IPS-20b (cell line): ENCODE measurements at regions not wholly inside any gene's neighbourhood (a gene's known extent, or its start where the extent isn't known, plus 50 kb on each side); places are given as distances from the start of the nearest gene placed in this dataset.

Experiments used
- H3K27ac ChIP-seq: one replicate; pipeline ENCODE4 v1.5.1; 2013; ENCODE audit warnings: low read length
- H3K27me3 ChIP-seq: 2 replicates; pipeline ENCODE4 v1.6.1; 2013; ENCODE audit warnings: mild to moderate bottlenecking, low read length, inconsistent platforms; ENCODE audit not compliant: insufficient read depth
- H3K36me3 ChIP-seq: 2 replicates; pipeline ENCODE4 v1.6.1; 2013; ENCODE audit warnings: low read depth, mild to moderate bottlenecking, inconsistent platforms, low read length, moderate library complexity; ENCODE audit not compliant: insufficient read depth
- H3K4me1 ChIP-seq: 2 replicates; pipeline ENCODE4 v1.6.1; 2013; ENCODE audit warnings: mild to moderate bottlenecking, control low read depth, inconsistent platforms, low read length, moderate library complexity; ENCODE audit not compliant: insufficient read depth
- H3K4me3 ChIP-seq: 2 replicates; pipeline ENCODE4 v1.5.1; 2013; ENCODE audit warnings: mild to moderate bottlenecking, low read length, inconsistent platforms
- H3K9ac ChIP-seq: 2 replicates; pipeline ENCODE4 v1.6.1; 2013; ENCODE audit warnings: low read depth, mild to moderate bottlenecking, inconsistent platforms, low read length, moderate library complexity
- H3K9me3 ChIP-seq: 2 replicates; pipeline ENCODE4 v1.6.1; 2013; ENCODE audit warnings: mild to moderate bottlenecking, low read depth, low read length, inconsistent platforms; ENCODE audit not compliant: insufficient read depth

DNA sequence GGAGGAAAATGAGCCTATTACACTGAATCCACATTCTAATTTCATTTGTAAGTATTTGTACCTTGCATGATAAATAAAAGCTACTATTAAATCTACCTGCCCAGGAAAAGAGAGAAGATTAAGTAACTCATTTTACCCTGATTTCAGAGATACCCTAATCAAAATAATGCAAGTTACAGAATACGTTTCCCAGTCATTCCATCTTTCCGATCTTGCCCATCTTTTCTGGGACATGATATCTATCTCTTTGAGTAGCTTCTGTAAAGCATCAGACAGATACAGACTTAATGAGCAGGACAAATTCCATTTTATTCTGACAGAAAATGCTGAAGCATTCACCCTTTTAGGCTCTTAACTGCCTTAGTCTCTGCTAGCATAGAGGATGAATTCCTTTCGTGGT is 56.6 kb downstream of the SPRY2 start:
- H3K4me1 ChIP-seq, result no peaks in the 10 kb centered on the region
- H3K27me3 ChIP-seq, result no peaks in the 10 kb centered on the region
- H3K36me3 ChIP-seq, result no peaks in the 10 kb centered on the region
- H3K4me3 ChIP-seq, result no peak overlapping the region
- H3K27ac ChIP-seq, result no peak overlapping the region
- H3K9me3 ChIP-seq, result no peaks in the 10 kb centered on the region
- H3K9ac ChIP-seq, result no peak overlapping the region

DNA sequence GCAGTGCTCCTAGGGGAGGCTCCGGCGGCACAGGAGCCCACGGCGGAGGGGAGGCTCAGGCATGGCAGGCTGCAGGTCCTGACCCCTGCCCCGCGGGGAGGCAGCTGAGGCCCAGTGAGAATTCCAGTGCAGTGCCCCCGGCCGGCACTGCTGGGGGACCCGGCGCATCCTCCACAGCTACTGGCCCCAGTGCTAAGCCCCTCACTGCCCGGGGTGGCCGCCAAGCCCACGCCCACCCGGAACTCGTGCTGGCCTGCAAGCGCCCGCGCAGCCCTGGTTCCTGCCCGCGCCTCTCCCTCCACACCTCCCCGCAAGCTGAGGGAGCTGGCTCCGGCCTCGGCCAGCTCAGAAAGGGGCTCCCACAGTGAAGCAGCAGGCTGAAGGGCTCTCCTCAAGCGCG is 62.2 kb downstream of the SPRY2 start:
- Histone ChIP-seq H3K9me3 (no peaks in the 10 kb centered on the region), H3K27ac (no peak overlapping the region), H3K27me3 (no peaks in the 10 kb centered on the region), H3K9ac (no peak overlapping the region), H3K4me3 (no peak overlapping the region), H3K4me1 (peaks cover 5% of the 10 kb centered on the region; the same call in 1 of the 2 replicates), H3K36me3 (no peaks in the 10 kb centered on the region)

DNA sequence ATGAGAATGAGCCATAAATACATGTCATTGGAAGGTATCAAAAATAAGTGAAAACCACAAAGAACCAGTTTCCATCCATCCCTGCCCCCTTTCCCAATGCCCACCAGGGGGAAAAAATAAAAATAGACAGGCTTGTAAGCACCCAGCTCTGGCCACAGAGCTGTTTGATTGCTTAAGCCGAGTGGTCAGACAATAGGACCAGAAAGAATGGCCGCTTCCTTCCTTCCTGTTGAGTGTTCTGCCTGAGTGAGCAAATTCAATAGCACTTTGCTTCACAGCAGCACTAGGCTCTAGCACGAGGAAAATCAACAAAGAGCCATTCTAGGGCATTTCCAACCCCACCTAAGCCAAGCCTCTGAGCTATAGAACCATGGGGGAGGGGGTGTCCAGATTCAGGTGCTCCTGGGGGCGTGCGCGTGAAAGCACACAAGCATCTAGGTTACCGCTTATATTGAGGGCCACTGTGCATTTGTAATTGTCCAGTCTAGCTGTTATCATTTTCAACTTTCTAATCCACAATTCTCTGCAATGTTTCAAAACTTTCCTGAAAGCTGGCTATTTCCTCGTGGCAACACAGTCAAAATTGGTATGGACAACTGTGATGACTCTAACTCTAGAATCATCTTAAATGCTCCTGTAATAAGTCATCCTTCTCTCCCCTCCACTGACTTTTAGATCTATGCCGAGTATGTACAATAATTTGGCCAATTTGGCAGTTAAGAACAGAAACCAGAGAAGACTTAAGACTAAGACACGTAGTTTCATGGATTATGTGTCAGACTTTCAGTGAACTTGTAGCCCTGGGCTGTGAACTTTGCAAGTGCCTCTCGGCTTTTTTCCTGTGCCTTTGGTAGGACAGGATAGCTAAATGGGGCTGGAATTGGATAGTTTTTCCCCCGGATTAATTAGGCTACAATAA is 64.3 kb downstream of the SPRY2 start:
- peaks cover 5% of the 10 kb centered on the region; the same call in 1 of the 2 replicates for H3K4me1 ChIP-seq
- no peaks in the 10 kb centered on the region for H3K9me3 ChIP-seq
- no peaks in the 10 kb centered on the region for H3K27me3 ChIP-seq
- H3K36me3 ChIP-seq, result no peaks in the 10 kb centered on the region
- H3K9ac ChIP-seq, result peak overlapping the region; percentile 20; the same call in 1 of the 2 replicates
- no peak overlapping the region for H3K27ac ChIP-seq
- no peak overlapping the region for H3K4me3 ChIP-seq

DNA sequence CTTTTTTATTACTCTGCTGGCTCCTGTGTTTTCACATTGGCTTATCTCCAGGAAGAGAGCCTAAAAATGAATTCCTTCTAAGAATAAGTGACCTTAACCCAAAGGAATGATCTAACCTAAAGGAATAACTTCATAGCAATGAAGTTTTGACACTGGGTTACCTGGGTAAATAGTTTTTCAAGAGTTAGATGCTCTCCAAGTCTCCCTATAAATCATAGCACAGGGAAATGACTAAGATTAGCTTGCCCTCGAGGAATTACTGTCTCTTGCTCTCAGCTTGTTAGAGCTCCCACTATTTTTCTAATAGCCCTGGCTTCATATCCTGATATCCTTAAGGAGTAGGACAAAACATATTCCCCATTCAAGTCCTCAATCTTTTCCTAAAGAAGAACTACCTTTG is 66.3 kb downstream of the SPRY2 start:
- Histone ChIP-seq H3K4me3 (no peak overlapping the region), H3K36me3 (no peaks in the 10 kb centered on the region), H3K27ac (no peak overlapping the region), H3K27me3 (no peaks in the 10 kb centered on the region), H3K9ac (no peak overlapping the region), H3K4me1 (peaks cover 5% of the 10 kb centered on the region; the same call in 1 of the 2 replicates), H3K9me3 (peaks cover 5% of the 10 kb centered on the region)

DNA sequence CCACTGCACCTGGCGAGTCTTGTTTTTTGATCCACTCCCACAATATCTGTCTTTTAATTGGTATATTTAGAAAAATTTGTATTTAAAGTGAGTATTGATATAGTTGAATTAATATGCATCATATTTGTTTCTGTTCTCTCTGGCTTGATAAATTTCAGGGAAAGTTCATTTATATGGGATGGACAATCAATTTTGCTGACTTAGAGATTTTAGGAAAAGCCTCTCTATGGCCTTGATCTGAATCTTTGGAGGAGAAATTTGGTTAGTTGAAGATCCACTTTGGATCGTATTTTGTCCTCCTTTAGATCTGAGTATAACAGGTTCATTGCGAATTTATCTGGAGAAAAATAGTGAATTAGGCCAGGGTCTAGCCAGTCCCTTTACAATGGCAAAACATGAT is 67.2 kb downstream of the SPRY2 start:
- Histone ChIP-seq H3K9me3 (peaks cover 5% of the 10 kb centered on the region), H3K36me3 (no peaks in the 10 kb centered on the region), H3K4me1 (peaks cover 5% of the 10 kb centered on the region; the same call in 1 of the 2 replicates), H3K9ac (no peak overlapping the region), H3K27me3 (no peaks in the 10 kb centered on the region), H3K4me3 (no peak overlapping the region), H3K27ac (no peak overlapping the region)

DNA sequence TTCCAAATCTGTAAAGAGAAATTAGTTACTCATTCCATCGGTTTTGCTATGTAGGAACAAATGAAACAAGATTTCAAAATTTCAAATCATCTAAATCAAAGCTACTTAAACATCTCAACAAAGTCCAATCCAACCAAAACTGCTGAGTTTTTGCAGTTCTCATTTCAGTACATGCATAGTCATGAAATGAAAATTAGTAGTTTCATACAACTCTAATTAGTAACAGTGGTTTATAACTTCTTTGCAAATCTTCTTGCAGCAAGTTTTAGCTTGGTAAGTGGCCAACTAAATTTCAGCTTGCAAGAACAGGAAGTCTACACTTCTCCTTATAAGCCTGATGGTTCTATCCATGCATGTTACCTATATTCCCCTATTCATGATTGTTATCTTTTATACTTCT is 75.6 kb downstream of the SPRY2 start:
- Histone ChIP-seq H3K4me3 (no peak overlapping the region), H3K4me1 (no peaks in the 10 kb centered on the region), H3K27me3 (no peaks in the 10 kb centered on the region), H3K36me3 (no peaks in the 10 kb centered on the region), H3K27ac (no peak overlapping the region), H3K9ac (no peak overlapping the region), H3K9me3 (no peaks in the 10 kb centered on the region)

DNA sequence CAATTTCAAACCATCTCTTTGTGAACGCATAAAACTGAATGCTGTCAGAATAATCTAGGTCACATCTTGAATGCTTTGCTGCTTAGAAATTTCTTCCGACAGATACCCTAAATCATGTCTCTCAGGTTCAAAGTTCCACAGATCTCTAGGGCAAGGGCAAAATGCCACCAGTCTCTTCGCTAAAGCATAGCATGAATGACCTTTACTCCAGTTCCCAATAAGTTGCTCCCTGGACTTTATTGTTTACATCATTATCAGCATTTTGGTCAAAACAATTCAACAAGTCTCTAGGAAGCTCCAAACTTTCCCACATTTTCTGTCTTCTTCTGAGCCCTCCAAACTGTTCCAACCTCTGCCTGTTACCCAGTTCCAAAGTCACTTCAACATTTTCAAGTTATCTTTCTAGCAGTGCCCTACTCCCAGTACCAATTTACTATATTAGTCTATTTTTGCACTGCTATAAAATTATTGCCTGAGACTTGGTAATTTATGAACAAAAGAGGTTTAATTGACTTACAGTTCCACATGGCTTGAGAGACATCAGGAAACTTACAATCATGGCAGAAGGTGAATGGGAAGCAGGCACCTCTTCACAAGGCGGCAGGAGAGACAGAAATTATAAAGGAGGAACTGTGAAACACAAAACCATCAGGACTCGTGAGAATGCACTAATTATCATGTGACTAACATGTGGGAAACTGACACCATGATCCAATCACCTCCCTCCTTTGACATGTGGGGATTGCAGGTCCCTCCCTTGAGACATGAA is 77.0 kb downstream of the SPRY2 start:
- Histone ChIP-seq H3K27ac (no peak overlapping the region), H3K9ac (no peak overlapping the region), H3K27me3 (no peaks in the 10 kb centered on the region), H3K4me1 (no peaks in the 10 kb centered on the region), H3K4me3 (no peak overlapping the region), H3K36me3 (no peaks in the 10 kb centered on the region), H3K9me3 (no peaks in the 10 kb centered on the region)

DNA sequence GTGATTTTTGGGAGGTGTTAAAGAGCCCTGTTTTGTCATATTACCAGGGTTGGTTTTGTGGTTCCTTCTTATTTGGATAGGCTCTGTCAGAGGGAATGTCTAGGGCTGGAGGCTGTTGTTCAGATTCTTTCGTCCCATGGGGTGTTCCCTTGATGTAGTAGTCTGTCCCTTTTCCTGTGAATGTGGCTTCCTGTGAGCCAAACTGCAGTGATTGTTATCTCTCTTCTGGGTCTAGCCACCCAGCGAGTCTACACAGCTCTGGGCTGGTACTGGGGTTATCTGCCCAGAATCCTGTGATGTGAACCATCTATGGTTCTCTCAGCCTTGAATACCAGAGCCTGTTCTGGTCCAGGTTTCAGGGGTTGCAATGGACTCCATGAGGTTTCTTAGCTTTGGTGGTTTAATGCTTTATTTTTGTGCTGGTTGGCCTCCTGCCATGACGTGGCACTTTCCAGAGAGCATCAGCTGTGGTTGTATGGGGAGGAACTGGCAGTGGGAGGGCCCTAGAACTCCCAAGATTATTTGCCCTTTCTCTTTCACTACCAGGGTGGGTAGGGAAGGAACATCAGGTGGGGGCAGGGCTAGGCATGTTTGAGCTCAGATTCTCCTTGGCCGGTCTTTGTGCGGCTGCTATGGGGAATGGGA is 78.8 kb downstream of the SPRY2 start:
- Histone ChIP-seq H3K9ac (no peak overlapping the region), H3K36me3 (no peaks in the 10 kb centered on the region), H3K4me3 (no peak overlapping the region), H3K4me1 (no peaks in the 10 kb centered on the region), H3K27ac (no peak overlapping the region), H3K9me3 (no peaks in the 10 kb centered on the region), H3K27me3 (no peaks in the 10 kb centered on the region)

DNA sequence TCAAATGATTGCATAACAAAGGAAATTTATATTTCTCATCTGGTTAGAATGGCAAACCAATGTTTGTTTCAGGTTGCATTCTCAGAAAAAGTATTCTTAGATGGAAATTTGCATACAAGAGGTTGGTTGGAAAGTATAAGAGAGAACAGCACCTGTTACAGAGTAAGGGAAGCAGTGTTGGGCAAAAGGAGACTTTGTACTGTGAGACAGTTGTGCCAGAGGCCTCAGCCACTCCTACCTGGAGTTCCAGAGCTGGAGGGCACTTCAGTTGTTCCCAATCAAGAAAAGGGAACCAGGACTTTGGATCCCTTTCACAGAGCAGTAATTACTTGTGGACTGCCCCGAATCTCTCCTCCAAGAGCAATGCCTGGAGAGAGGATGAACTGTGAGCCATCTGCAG is 81.8 kb downstream of the SPRY2 start:
- no peaks in the 10 kb centered on the region for H3K4me1 ChIP-seq
- H3K27me3 ChIP-seq, result no peaks in the 10 kb centered on the region
- no peak overlapping the region for H3K27ac ChIP-seq
- H3K36me3 ChIP-seq, result no peaks in the 10 kb centered on the region
- no peak overlapping the region for H3K9ac ChIP-seq
- H3K9me3 ChIP-seq, result no peaks in the 10 kb centered on the region
- no peak overlapping the region for H3K4me3 ChIP-seq

DNA sequence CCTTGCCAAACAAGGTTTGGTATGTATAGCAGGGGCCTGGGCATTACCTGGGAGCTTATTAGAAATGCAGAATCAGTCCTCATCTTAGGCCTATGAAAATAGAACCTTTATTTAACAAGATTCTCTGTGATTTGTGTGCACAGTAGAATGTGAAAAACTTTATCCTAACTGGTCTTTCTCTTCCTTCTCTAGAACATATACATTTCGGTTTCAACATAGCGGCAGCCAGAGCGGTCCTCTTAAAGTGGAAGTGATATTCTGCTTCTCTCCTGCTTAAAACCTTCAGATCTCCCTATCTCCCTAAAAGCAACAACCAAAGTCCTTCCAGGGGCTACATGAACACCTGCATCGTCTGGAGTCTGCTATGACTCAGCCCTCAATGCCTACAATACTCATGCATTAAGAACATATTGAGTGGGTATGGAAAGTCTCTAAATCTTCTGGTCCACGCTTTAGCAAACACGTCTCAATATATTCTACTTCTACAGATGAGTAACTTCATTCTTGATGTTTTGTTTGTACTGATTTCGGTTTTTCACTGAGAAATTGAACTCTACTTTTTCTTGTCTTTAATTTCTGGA is 84.5 kb downstream of the SPRY2 start:
- H3K36me3 ChIP-seq, result no peaks in the 10 kb centered on the region
- H3K27ac ChIP-seq, result no peak overlapping the region
- H3K27me3 ChIP-seq, result no peaks in the 10 kb centered on the region
- H3K4me3 ChIP-seq, result no peak overlapping the region
- H3K9ac ChIP-seq, result no peak overlapping the region
- H3K4me1 ChIP-seq, result no peaks in the 10 kb centered on the region
- no peaks in the 10 kb centered on the region for H3K9me3 ChIP-seq

DNA sequence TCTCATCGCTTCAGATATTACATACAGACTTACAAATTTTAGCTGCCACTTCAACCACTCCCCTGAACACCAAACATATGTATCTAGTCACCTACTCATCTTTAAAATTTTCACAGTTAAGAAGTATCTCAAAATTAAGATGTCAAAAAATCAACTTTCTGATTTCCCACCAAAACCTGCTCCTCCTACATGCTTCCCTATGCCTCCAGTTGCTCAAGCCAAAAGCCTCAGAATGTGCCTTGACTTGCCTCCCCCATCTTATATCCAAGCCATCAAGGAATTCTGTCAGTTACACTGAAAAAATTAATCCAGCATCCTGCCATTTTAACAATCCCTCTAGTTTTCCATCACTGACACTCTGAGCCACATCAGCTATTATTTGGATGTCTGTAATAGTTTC is 85.0 kb downstream of the SPRY2 start:
- H3K9me3 ChIP-seq, result no peaks in the 10 kb centered on the region
- no peaks in the 10 kb centered on the region for H3K36me3 ChIP-seq
- no peak overlapping the region for H3K27ac ChIP-seq
- no peaks in the 10 kb centered on the region for H3K27me3 ChIP-seq
- no peaks in the 10 kb centered on the region for H3K4me1 ChIP-seq
- no peak overlapping the region for H3K9ac ChIP-seq
- no peak overlapping the region for H3K4me3 ChIP-seq
